C4-2B (cell line): ENCODE measurements at regions not wholly inside any gene's neighbourhood (a gene's known extent, or its start where the extent isn't known, plus 50 kb on each side); places are given as distances from the start of the nearest gene placed in this dataset.

Experiments
- ZFX ChIP-seq: fragments of 450-650 bp; IDR thresholded peaks from 2 replicates; pipeline ENCODE4 v1.6.1; 2017
- TF ChIP-seq, protein P1 (sequence below): fragments of 450-650 bp; conservative IDR thresholded peaks from 2 replicates; pipeline ENCODE4 v1.5.1; 2017; ENCODE audit warnings: mild to moderate bottlenecking

- TF ChIP-seq, protein P1, sequence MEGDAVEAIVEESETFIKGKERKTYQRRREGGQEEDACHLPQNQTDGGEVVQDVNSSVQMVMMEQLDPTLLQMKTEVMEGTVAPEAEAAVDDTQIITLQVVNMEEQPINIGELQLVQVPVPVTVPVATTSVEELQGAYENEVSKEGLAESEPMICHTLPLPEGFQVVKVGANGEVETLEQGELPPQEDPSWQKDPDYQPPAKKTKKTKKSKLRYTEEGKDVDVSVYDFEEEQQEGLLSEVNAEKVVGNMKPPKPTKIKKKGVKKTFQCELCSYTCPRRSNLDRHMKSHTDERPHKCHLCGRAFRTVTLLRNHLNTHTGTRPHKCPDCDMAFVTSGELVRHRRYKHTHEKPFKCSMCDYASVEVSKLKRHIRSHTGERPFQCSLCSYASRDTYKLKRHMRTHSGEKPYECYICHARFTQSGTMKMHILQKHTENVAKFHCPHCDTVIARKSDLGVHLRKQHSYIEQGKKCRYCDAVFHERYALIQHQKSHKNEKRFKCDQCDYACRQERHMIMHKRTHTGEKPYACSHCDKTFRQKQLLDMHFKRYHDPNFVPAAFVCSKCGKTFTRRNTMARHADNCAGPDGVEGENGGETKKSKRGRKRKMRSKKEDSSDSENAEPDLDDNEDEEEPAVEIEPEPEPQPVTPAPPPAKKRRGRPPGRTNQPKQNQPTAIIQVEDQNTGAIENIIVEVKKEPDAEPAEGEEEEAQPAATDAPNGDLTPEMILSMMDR: no peak
- no peak for TF ChIP-seq ZFX
Observed at GRCh38 chr22:49365191-49365837, 462.4 kb downstream of the BRD1 start.
